Body of pancreas (tissue), 4 donors: ENCODE measurements at regions not wholly inside any gene's neighbourhood (a gene's known extent, or its start where the extent isn't known, plus 50 kb on each side); places are given as distances from the start of the nearest gene placed in this dataset.

Experiments
- ATAC-seq: fragments of 150-250 bp; one replicate; pipeline ENCODE4 v1.9.1; 2016
- DNase-seq, 4 donors: peaks; one replicate each; pipeline ENCODE4 v3.0.0-alpha.2; 2019
- H3K27ac ChIP-seq, 4 donors: fragments of 200-600 bp; sonication (generic); 1 replicate in 3 of 4; 2 replicates in 1 of 4; pipeline versions ENCODE4 v1.5.1 to v1.6.1; 2016 to 2019; ENCODE audit warnings: mild to moderate bottlenecking in 1 of 4, mixed read lengths in 1 of 4, moderate library complexity in 1 of 4
- H3K27me3 ChIP-seq, 2 donors: fragments of 200-600 bp; sonication (generic); one replicate each; pipeline ENCODE4 v1.6.0; 2016; ENCODE audit warnings: mild to moderate bottlenecking in 1 of 2
- H3K36me3 ChIP-seq, 2 donors: fragments of 200-600 bp; sonication (generic); replicated peaks in 1 of 2; 2 replicates each; pipeline ENCODE4 v1.5.1; 2016; ENCODE audit warnings: low read depth in 2 of 2; ENCODE audit not compliant: insufficient read depth in 1 of 2
- H3K4me1 ChIP-seq: fragments of 200-600 bp; sonication (generic); one replicate; pipeline ENCODE4 v1.6.0; 2016
- H3K4me3 ChIP-seq, 2 donors: fragments of 200-600 bp; sonication (generic); 1 replicate in 1 of 2; 2 replicates in 1 of 2; pipeline ENCODE4 v1.5.1; 2016 to 2019
- H3K9me3 ChIP-seq, 3 donors: fragments of 200-600 bp; sonication (generic); 1 replicate in 2 of 3; 2 replicates in 1 of 3; pipeline ENCODE4 v1.5.1; 2016
- POLR2A ChIP-seq, 3 donors: fragments of 450-650 bp; IDR thresholded peaks; one replicate each; pipeline ENCODE4 v1.6.1; 2016; ENCODE audit warnings: antibody characterized with exemption in 3 of 3, mild to moderate bottlenecking in 2 of 3
- WGBS, 2 donors: methylation state at CpG; one replicate each; pipeline ENCODE4 v1.1.5; 2017; 5-methylcytosine and 5-hydroxymethylcytosine counted together
- intact Hi-C: fragments of 100-400 bp; cut with DNase I; formaldehyde crosslinking; loops from one replicate; pipeline ENCODE4 v1.15.1; 2023
- TF ChIP-seq, protein P1 (sequence below), 7 experiments: fragments of 450-650 bp in 4 of 7; fragments of 200-600 bp in 3 of 7; sonication (generic) in 3 of 7; IDR thresholded peaks; one replicate each; pipeline ENCODE4 v1.5.1; 2016 to 2019; ENCODE audit warnings: antibody characterized with exemption in 7 of 7

DNA sequence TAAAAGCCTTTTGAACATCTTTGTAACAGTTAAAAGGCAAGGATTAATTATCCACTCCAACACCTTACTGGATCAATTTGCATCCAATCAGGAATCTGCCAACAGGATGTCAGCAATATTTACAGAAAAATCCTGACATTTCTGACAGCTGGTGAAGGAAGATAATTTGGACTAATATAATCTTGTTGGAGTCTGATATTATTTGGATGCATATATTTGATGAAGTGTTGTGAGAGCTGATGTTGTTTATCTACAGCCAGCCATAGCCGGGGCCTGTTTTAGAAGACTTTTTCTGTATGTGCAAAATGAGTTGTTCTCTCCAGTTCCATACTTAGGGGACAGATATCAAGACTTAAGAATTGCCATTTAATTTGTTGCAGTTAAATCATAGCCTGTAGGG is 91.1 kb downstream of the GPR37 start:
- DNase-seq: no peak
- no peak for TF ChIP-seq POLR2A (IDR thresholded peaks at IDR 0.05)
- TF ChIP-seq, protein P1, sequence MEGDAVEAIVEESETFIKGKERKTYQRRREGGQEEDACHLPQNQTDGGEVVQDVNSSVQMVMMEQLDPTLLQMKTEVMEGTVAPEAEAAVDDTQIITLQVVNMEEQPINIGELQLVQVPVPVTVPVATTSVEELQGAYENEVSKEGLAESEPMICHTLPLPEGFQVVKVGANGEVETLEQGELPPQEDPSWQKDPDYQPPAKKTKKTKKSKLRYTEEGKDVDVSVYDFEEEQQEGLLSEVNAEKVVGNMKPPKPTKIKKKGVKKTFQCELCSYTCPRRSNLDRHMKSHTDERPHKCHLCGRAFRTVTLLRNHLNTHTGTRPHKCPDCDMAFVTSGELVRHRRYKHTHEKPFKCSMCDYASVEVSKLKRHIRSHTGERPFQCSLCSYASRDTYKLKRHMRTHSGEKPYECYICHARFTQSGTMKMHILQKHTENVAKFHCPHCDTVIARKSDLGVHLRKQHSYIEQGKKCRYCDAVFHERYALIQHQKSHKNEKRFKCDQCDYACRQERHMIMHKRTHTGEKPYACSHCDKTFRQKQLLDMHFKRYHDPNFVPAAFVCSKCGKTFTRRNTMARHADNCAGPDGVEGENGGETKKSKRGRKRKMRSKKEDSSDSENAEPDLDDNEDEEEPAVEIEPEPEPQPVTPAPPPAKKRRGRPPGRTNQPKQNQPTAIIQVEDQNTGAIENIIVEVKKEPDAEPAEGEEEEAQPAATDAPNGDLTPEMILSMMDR (IDR thresholded peaks at IDR 0.05): no peak
- no peak overlapping the region for H3K27ac ChIP-seq
- no peaks in the 10 kb centered on the region for H3K4me1 ChIP-seq
- no peaks in the 10 kb centered on the region for H3K27me3 ChIP-seq
- no peaks in the 10 kb centered on the region for H3K9me3 ChIP-seq
- ATAC-seq: no peak
- 81 to 85% methylated on average over 1 of the region's 1 CpG for WGBS, 2 donors
- H3K36me3 ChIP-seq: no peaks in the 10 kb centered on the region
- no peak overlapping the region for H3K4me3 ChIP-seq
- intact Hi-C loops: no loop called here

DNA sequence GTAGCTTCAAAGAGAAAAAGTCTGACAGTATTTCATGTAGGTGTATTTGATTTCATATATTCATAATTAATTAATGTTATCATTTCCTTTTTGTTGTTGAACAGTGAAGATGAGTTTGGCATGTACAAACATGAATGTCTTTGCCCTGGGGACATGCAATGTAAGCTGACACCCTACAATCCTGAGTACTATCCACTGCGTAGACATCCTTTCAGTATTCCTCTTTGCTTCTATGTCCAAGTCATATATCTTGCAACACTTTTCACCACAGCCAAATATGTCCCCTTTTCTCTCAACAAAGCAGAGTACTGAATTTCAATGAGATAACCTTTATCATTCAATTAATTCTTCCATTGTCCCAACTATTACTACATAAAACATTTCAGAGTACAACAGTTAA is 93.6 kb downstream of the GPR37 start:
- no peak for ATAC-seq
- Histone ChIP-seq H3K27ac (no peak overlapping the region), H3K4me1 (no peaks in the 10 kb centered on the region), H3K4me3 (no peak overlapping the region), H3K9me3 (no peaks in the 10 kb centered on the region), H3K27me3 (no peaks in the 10 kb centered on the region), H3K36me3 (no peaks in the 10 kb centered on the region)
- no peak for DNase-seq
- intact Hi-C loops: no loop called here
- 82 to 95% methylated on average over 1 of the region's 1 CpG for WGBS, 2 donors
- TF ChIP-seq, protein P1 (IDR thresholded peaks at IDR 0.05): no peak

DNA sequence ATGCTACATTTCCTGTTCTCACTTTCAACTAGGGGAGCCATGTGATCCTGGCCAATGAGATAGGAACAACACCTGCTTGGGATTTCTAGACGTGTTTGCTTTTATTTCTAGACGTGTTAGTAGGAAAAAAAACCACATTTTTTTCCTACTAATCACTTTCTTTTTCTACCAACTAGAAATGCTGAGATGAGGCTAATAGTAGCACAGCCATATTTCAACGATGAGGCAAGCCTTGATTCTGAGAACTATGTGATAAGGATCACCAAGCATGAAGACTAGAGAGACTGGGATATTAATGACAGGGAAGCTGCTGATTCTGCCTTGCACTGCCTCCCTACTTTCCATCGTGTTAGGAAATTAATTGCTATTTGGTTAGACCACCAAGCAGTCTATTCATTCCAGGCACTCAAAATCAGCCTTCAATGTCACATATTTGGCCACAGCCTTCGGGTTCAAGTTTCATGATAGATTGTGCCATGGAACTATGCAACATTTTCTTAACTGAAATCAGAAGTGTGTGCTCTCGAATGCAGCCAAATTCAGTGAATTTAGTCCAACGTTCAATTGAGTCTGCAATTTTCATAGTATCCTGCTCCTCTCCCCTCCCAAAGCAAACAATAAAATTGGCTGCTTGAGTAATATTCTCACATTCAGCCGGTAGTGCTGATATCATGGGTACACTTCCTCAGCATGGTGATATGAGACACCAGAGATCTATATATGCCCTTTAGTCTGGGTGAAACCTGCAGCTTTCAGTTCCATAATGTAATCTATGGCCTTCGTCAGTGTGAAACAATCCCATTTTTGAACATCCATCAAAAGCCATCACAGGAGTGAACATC is 98.1 kb downstream of the GPR37 start:
- no peaks in the 10 kb centered on the region for H3K9me3 ChIP-seq
- no peak overlapping the region for H3K27ac ChIP-seq
- DNase-seq (no peak), ATAC-seq (peak; percentile 40)
- H3K36me3 ChIP-seq: no peaks in the 10 kb centered on the region
- intact Hi-C loops: no loop called here
- no peak overlapping the region for H3K4me3 ChIP-seq
- TF ChIP-seq, protein P1 (IDR thresholded peaks at IDR 0.05): no peak
- TF ChIP-seq POLR2A (IDR thresholded peaks at IDR 0.05): no peak
- H3K4me1 ChIP-seq: no peaks in the 10 kb centered on the region
- WGBS, 2 donors: 26% methylated on average over 9 of the region's 9 CpGs
- no peaks in the 10 kb centered on the region for H3K27me3 ChIP-seq

DNA sequence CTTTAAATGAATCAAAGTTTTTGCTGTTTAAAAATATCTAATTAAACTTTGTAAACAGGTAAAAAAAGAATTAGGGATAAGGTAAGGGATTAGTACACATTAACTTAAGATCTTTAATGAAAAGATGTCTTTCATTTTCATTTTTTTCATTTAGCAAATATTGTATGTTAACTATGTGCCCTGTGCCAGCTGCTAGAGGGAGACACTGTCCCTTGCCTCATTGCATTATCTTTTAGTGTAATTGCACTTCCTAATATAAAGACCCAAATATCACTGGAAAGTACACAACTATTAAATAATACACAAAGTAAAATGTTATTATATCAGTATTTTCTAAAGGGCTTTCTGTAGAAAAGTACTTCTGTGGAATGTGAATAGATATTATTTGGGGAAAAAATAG is 102.7 kb downstream of the GPR37 start:
- intact Hi-C loops: no loop called here
- Histone ChIP-seq H3K27me3 (no peaks in the 10 kb centered on the region), H3K27ac (no peak overlapping the region), H3K9me3 (no peaks in the 10 kb centered on the region), H3K4me3 (no peak overlapping the region), H3K36me3 (no peaks in the 10 kb centered on the region), H3K4me1 (no peaks in the 10 kb centered on the region)
- DNase-seq (no peak), ATAC-seq (no peak)
- TF ChIP-seq POLR2A (IDR thresholded peaks at IDR 0.05): no peak
- TF ChIP-seq, protein P1 (IDR thresholded peaks at IDR 0.05): no peak

DNA sequence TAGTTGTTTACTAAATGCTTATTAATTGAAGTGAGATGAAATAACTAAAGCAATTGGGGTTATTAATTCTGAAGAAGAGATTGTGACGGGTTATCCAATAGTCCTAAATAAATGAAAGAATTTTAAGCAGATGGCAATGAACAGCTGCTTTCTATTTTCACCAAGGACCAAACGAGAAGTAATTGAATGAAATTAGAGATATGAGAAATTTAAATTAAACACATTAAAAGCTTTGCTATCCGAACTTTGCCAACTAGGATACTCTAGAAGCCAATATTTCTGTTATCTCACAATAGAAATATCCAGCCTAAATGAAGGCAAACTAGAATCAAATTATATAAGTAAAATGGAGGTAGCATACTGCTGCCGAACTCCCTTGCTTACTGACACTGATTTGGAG is 103.2 kb downstream of the GPR37 start:
- Histone ChIP-seq H3K4me3 (no peak overlapping the region), H3K27ac (no peak overlapping the region), H3K9me3 (no peaks in the 10 kb centered on the region), H3K27me3 (no peaks in the 10 kb centered on the region), H3K4me1 (no peaks in the 10 kb centered on the region), H3K36me3 (no peaks in the 10 kb centered on the region)
- TF ChIP-seq, protein P1 (IDR thresholded peaks at IDR 0.05): no peak
- TF ChIP-seq POLR2A (IDR thresholded peaks at IDR 0.05): no peak
- WGBS, 2 donors: 53 to 59% methylated on average over 4 of the region's 4 CpGs
- ATAC-seq (no peak), DNase-seq (no peak)
- intact Hi-C loops: no loop called here
